OCI-M1 (cell line): ENCODE measurements at regions not wholly inside any gene's neighbourhood (a gene's known extent, or its start where the extent isn't known, plus 50 kb on each side); places are given as distances from the start of the nearest gene placed in this dataset.
"Not testable (repeated sequence)": the region's sequence is repeated elsewhere in the genome, so short reads cannot be mapped to it uniquely, and the experiment has no call there.

Experiments
- DNase-seq: peaks from one replicate; lab custom pipeline; 2025; lab: John Stamatoyannopoulos, UW

DNA sequence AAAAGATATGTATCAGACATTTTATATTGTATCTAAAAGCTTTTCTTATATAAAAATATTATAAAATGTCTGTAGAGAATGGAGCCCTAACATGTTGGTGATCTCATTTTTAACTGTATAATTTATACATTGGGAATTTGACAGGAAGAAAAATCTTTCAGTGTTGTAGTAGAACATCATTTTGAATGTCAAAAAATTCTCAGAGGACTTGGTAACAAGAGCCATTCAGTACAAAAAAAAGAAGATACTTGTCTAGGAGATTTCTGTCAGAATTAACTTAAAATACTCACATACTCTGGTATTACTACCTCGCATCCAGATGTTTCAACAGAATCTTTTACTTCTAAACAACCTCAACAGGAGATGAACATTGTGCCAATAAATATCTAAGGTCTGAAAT lies 1277.9 kb downstream of the ROBO2 start:
- DNase-seq, result no peak

DNA sequence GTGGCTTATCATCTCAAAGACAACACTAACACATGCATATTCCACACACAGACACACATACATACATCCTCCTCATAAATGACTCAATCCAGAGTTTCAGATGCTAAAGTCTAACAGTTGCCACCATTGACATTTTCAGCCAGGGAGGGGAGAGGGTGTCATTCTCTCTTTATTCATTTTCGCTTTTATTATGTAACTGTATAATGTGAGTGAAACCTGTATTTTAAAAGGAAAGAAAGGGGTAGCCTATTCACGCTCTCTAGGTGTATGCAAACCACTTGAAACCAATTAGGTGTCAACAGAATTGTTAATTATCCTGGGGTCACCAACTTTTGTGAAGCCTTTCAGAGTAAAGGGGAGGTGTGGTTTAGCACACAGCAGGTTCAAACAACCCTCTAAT lies 1282.9 kb downstream of the ROBO2 start:
- DNase-seq, result no peak

DNA sequence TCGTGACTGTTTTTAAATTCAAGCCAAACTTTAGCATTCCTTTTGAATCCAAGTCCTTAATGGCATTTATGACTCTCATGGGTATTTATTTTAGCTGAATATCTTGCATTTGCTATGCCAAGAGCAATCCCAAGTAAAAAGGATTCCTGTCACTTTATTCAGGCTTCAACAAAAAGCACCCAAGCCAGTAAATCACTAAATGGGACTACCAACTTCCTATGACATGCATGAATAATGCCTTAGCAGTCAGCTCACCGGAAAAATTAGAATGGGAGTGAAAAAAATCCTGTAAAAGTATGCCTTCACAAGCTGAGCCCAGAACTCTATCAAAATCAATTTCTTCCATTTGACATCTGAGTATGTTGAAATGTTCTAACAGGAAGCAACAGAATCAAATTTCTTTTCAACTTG lies 1297.9 kb downstream of the ROBO2 start:
- DNase-seq, result no peak

DNA sequence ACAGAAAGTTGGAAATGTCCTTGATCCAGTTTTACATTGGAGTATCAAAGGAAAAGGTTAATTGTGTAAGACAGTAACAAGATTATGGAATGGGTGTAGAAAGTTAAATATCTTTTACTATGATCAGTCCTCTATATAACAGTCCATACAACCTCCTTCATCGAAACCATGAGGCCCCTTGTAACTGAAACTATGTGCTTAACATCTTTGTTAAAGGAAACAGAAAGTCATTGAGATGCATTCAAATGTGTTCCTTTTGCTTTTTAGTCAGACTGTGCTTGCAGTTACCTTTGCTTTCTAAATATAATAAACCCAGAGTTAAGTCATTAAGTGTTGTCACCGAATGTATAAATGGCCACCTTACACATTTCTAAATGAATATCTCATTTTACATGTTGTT lies 1298.5 kb downstream of the ROBO2 start:
- no peak for DNase-seq

DNA sequence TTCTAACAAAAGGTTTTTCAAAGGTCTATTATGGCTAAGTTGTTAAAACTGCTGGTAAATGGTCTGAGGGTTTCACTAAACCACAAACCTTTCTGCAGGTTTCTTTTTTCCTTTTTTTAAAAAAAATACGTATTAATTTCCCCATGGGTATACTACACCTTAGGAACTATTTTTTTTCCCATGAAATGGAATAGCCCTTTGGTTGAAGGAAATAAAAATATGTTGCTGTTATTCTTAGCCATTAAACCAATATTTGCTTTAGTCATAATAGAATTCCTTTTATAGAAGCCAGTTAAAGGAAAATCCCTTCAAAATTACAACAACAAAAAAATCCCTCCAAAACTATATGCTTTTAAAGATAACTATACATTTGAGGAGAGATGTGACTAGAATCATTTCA lies 1303.3 kb downstream of the ROBO2 start:
- DNase-seq, result no peak

- DNase-seq, result not testable (repeated sequence)
Measured at GRCh38 chr3:78344267-78344666, 1304.4 kb downstream of the ROBO2 start.

DNA sequence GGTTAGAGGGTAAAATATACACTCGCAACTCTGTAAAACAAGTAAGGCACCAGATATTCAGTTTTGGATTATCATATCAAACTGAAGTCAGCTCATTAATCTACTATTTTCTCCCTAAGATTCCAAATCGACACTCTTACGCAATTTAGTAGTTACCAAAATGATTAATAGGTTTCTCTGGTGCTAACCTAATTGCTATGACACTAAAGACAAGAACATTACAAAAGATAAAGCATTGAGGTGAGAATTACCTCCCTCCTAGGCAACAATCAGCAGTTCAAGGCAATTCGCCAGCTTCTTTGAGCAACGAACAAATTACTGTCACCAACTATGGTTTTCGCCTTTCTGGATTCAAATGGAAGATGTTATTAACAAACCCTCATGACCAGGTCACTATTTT lies 1305.0 kb downstream of the ROBO2 start:
- DNase-seq, result no peak

- DNase-seq, result no peak
Measured at GRCh38 chr3:78347176-78347575, 1307.3 kb downstream of the ROBO2 start.

- no peak for DNase-seq
Measured at GRCh38 chr3:78348664-78349063, 1308.8 kb downstream of the ROBO2 start.

GRCh38 chr3:78349571-78349970 lies 1309.7 kb downstream of the ROBO2 start:
- DNase-seq, result no peak

GRCh38 chr3:78351334-78351733 lies 1311.4 kb downstream of the ROBO2 start:
- no peak for DNase-seq

- no peak for DNase-seq
Measured at GRCh38 chr3:78353231-78353630, 1313.3 kb downstream of the ROBO2 start.

DNA sequence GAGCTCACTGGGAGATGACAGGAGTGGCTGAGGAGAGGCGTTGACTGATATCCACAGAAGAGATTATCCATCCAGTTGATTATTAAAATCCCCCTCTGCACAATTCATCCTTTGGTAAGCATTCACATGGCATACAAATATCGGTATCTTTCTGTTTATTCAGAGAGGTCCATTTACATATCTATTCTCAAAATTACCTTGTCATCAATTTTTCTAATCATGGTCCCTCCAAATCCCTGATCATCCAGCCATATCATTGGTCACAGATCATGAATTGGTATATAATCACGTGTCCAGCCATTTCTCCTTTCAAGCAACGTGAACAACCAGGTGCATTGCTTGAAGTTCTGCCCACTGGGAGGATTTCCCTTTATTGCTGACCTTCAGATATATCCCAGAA lies 1321.0 kb downstream of the ROBO2 start:
- DNase-seq, result no peak

GRCh38 chr3:78368636-78369345 lies 1328.9 kb downstream of the ROBO2 start:
- DNase-seq, result peak; percentile 22

- no peak for DNase-seq
Measured at GRCh38 chr3:78390221-78390620, 1350.3 kb downstream of the ROBO2 start.

- DNase-seq, result no peak
Measured at GRCh38 chr3:78398401-78398800, 1358.5 kb downstream of the ROBO2 start.

GRCh38 chr3:78402720-78403119 lies 1362.8 kb downstream of the ROBO2 start:
- no peak for DNase-seq

DNA sequence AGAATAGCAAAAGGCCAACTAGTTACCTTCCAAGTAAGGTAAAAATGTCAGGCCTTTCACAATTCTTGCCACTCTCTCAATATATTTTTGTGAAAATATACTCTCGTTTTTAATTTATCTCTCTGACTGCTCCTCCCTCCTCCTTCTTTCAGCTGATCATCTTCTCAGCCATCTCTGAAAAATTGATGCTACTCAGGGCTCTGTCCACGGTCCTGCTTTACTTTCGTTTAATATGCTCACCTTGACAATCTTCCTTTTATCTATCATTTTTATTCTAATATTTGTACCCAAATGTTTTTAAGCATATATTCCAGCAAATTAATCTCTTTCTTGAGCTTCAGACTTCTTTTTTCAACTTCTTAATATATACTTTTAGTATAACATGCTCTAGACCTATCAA lies 1362.1 kb downstream of the ROBO1 start:
- DNase-seq, result no peak

DNA sequence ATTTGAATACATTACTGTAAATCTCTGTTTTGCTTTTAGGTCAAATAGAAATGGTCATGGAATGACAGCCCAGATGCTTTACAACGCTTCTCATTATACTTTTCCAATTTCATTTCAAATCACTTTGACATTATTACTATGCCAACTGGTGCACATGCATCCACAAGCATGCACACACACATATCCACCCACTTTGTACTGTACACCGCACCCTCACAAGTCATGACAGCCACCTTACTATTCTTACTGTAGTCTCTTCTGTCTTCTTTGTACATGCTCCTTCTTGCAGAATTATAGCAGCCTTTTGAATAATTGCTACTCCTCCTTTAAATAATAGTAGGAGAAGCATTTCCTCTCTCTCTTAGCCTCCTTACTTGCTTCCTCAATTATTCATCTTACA lies 1361.4 kb downstream of the ROBO1 start:
- DNase-seq, result no peak

GRCh38 chr3:78410077-78410476 lies 1357.7 kb downstream of the ROBO1 start:
- DNase-seq, result no peak

DNA sequence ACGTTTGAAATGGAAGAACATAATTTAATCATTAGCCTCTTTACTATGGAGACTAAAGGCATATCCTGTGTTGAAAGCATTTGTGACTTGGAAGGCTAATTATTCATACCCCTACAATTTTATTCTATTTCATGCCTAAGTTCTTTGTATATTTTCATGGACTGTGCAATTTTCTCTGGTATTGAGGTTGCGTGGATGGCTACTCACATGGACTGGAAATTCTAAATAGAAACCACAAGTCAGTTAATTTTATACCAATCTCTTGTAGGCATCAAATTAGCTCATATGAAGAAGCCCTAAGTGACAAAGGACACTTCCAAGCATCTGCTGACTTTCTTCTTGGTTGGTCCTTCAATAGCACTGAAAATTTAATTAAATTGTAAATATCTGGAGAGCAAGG lies 1353.5 kb downstream of the ROBO1 start:
- DNase-seq, result no peak

DNA sequence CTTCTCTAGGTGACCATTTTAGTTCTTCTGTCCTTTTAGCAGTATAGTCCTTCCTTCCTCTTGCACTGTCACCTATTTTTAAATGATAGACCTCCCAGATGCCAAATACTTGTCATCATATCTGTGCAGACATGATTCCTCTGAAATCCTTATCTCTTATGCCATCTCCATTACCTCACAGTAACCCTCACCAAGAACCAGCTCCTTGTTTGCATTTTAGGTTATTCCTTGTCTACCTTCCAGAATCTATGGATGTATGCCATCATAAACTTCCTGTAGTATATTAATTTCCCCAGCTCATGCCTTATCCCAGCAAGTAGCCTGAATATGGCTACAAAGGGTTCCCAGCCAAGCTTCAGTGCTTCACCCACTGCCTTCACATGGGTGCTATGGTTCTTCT lies 1347.2 kb downstream of the ROBO1 start:
- no peak for DNase-seq

GRCh38 chr3:78421247-78421966 lies 1346.4 kb downstream of the ROBO1 start:
- no peak for DNase-seq

DNA sequence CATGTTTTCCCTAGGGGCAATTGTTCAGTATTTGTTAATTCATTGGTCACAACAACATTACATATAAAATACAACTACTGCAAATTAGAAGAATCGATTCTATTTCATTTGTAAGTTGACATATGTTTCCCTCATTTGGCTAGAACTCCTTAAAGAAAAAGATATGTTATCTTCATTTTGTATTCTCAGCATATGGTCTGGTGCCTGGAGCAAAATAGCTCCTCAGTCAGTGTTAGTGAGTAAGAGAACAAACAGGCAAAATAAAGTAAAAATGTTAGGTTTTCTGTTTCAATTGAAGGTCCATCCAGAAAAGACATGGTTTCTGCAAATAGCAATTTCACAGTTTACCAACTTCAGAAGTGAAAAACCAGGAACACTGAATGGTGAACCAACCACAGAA lies 1343.1 kb downstream of the ROBO1 start:
- DNase-seq, result no peak
